ENCODE measurements at regions not wholly inside any gene's neighbourhood (a gene's known extent, or its start where the extent isn't known, plus 50 kb on each side); places are given as distances from the start of the nearest gene placed in this dataset.

DNA sequence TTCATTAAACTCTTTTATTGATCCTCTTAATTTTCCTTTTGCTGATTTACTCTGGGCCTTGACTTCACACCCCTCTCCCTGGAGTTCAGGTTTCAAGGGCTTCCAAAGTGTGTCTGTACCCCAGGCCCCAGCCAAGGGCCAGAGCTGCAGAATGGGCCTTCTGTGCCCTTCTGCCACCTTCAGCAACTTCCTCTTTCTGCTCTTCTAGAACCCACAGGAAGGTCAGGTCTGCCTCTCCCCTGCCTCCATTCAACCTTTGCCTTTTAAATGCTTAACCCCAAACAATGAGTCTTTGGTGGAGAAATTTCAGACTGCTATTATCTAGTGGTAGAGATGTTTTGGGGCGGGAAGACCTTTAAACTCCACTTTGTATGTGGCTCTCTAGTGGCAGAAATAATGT, 63.1 kb downstream of the TSN start:
- H3K4me3 ChIP-seq (ENCODE audit: low read depth, low read length): no peak overlapping the region
- no peaks in the 10 kb centered on the region for H3K4me1 ChIP-seq (ENCODE audit: control insufficient read depth, insufficient read depth, low read length)
- POLR2A ChIA-PET: no interaction called here
- H3K9me3 ChIP-seq (ENCODE audit: control insufficient read depth, insufficient read depth, low read depth, low read length): no peaks in the 10 kb centered on the region
- TF ChIP-seq ZNF530 (tag by site-specific recombination; IDR thresholded peaks at IDR 0.05; ENCODE audit: low read depth) (no peak), ZBTB21 (tag by site-specific recombination; IDR thresholded peaks at IDR 0.05) (no peak), ZNF214 (tag by site-specific recombination; IDR thresholded peaks at IDR 0.05; ENCODE audit: borderline replicate concordance) (no peak), ZNF600 (tag by site-specific recombination; IDR thresholded peaks at IDR 0.05) (no peak), ZNF248 (tag by site-specific recombination; IDR thresholded peaks at IDR 0.05) (no peak), ZNF354C (tag by site-specific recombination; IDR thresholded peaks at IDR 0.05; ENCODE audit: borderline replicate concordance, low read depth) (no peak), ZNF660 (tag by site-specific recombination; IDR thresholded peaks at IDR 0.05) (no peak), ZBTB17 (tag by site-specific recombination; IDR thresholded peaks at IDR 0.05) (no peak), GLI2 (tag by site-specific recombination; IDR thresholded peaks at IDR 0.05; ENCODE audit: borderline replicate concordance, low read depth) (no peak), ZNF426 (tag by site-specific recombination; IDR thresholded peaks at IDR 0.05) (no peak), ZNF174 (tag by site-specific recombination; IDR thresholded peaks at IDR 0.05) (no peak), ZNF654 (tag by site-specific recombination; IDR thresholded peaks at IDR 0.05; ENCODE audit: low read depth) (no peak), RBAK (tag by site-specific recombination; IDR thresholded peaks at IDR 0.05) (no peak)
- TF ChIP-seq, protein P1, sequence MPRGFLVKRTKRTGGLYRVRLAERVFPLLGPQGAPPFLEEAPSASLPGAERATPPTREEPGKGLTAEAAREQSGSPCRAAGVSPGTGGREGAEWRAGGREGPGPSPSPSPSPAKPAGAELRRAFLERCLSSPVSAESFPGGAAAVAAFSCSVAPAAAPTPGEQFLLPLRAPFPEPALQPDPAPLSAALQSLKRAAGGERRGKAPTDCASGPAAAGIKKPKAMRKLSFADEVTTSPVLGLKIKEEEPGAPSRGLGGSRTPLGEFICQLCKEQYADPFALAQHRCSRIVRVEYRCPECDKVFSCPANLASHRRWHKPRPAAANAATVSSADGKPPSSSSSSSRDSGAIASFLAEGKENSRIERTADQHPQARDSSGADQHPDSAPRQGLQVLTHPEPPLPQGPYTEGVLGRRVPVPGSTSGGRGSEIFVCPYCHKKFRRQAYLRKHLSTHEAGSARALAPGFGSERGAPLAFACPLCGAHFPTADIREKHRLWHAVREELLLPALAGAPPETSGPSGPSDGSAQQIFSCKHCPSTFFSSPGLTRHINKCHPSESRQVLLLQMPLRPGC (tag by site-specific recombination; IDR thresholded peaks at IDR 0.05): no peak
- TF ChIP-seq, protein P2, sequence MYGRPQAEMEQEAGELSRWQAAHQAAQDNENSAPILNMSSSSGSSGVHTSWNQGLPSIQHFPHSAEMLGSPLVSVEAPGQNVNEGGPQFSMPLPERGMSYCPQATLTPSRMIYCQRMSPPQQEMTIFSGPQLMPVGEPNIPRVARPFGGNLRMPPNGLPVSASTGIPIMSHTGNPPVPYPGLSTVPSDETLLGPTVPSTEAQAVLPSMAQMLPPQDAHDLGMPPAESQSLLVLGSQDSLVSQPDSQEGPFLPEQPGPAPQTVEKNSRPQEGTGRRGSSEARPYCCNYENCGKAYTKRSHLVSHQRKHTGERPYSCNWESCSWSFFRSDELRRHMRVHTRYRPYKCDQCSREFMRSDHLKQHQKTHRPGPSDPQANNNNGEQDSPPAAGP (tag by site-specific recombination; IDR thresholded peaks at IDR 0.05): no peak
- H3K36me3 ChIP-seq (ENCODE audit: control insufficient read depth in 2 of 2, insufficient read depth in 1 of 2, low read length in 2 of 2): no peaks in the 10 kb centered on the region
- CTCF ChIA-PET: interaction anchor here (0.6 kb wide), 1 partner anchor 36 kb away, joined by 6 read pairs; no protein-coding TSS in a partner anchor
- H3K27ac ChIP-seq (ENCODE audit: extremely low read depth, low read depth, low read length): no peak overlapping the region

DNA sequence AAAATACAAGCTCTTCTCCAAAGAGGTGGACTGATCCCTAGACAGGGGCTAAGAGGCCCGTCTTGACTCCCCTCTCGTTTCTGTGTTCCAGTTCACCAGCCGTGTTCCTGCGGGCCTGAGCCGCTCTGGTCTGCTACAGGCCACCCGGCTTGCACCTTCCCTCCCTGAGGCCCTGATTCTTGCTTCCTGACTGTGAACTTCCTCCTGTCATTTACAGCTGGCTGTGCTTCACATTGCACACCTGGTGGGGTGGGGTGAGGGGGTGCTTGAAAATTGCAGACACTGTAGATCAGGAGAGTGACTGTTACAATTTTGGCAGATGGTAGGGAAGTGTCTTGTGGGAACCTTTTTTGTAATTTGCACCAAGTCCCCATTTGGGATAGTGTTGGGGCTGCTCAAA, 64.4 kb downstream of the TSN start:
- Histone ChIP-seq H3K27ac (ENCODE audit: extremely low read depth, low read depth, low read length) (no peak overlapping the region), H3K36me3 (ENCODE audit: control insufficient read depth in 2 of 2, insufficient read depth in 1 of 2, low read length in 2 of 2) (no peaks in the 10 kb centered on the region), H3K4me3 (ENCODE audit: low read depth, low read length) (no peak overlapping the region), H3K9me3 (ENCODE audit: control insufficient read depth, insufficient read depth, low read depth, low read length) (no peaks in the 10 kb centered on the region), H3K4me1 (ENCODE audit: control insufficient read depth, insufficient read depth, low read length) (no peaks in the 10 kb centered on the region)
- CTCF ChIA-PET: interaction anchor here (0.8 kb wide), 2 partner anchors 10 to 78 kb away, joined by 3 read pairs; no protein-coding TSS in a partner anchor
- no peak for TF ChIP-seq ZNF121 (tag by site-specific recombination; IDR thresholded peaks at IDR 0.05)
- no peak for TF ChIP-seq ZBTB17 (tag by site-specific recombination; IDR thresholded peaks at IDR 0.05)
- POLR2A ChIA-PET: no interaction called here

DNA sequence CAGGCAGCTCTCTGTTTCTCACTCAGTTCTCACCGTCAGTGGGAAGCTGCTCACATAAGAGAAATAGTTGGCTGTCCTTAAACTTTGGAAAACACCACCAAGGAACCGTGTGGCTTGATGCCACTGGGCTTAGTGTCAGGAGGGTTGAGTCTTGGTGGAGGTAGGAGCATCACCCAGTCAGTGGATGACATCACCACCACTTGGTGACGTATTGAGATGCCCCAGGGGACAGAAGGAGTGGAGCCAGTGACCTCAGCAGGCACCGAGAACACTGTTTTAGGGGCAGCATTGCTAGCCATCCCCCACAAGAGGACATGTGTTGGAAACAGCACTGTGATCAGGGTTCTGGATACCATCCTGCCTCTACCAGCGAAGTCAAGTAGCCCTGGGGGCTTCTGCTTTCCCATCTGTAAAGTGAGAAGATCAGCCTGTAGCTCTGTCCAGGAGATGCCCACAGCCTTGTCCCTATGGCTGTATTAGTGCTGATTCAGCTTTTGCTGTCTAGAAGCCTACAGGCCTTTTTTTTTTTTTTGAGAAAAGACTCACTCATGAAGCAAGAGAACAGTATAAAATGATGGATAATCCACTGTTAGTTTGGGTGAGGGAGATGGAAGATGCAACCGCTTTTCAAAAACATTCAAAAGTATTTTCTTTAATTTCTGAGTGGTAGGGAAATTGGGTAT, 66.2 kb downstream of the TSN start:
- POLR2A ChIA-PET: no interaction called here
- no peak for TF ChIP-seq ZNF404 (tag by site-specific recombination; IDR thresholded peaks at IDR 0.05)
- TF ChIP-seq ZNF629 (tag by site-specific recombination; IDR thresholded peaks at IDR 0.05): peak; percentile 74
- no peak for TF ChIP-seq ZNF184 (tag by site-specific recombination; IDR thresholded peaks at IDR 0.05)
- TF ChIP-seq ZBTB21 (tag by site-specific recombination; IDR thresholded peaks at IDR 0.05): peak; percentile 70
- no peak for TF ChIP-seq ZBTB8A (tag by site-specific recombination; IDR thresholded peaks at IDR 0.05)
- CTCF ChIA-PET: interaction anchor here (0.6 to 2.0 kb wide), 5 partner anchors 10 to 42 kb away, joined by 4 to 6 read pairs (median 5); no protein-coding TSS in a partner anchor
- H3K27ac ChIP-seq (ENCODE audit: extremely low read depth, low read depth, low read length): no peak overlapping the region
- H3K36me3 ChIP-seq (ENCODE audit: control insufficient read depth in 2 of 2, insufficient read depth in 1 of 2, low read length in 2 of 2): no peaks in the 10 kb centered on the region
- no peaks in the 10 kb centered on the region for H3K4me1 ChIP-seq (ENCODE audit: control insufficient read depth, insufficient read depth, low read length)
- H3K4me3 ChIP-seq (ENCODE audit: low read depth, low read length): no peak overlapping the region
- no peaks in the 10 kb centered on the region for H3K9me3 ChIP-seq (ENCODE audit: control insufficient read depth, insufficient read depth, low read depth, low read length)
